Endothelial cell of umbilical vein (primary cell): ENCODE measurements at regions not wholly inside any gene's neighbourhood (a gene's known extent, or its start where the extent isn't known, plus 50 kb on each side); places are given as distances from the start of the nearest gene placed in this dataset.

Source experiments
- BruUV-seq: library from RNA; stranded (reverse); fragments of 400-500 nt; replicated peaks from 2 replicates; lab custom pipeline; 2021; lab: Mats Ljungman, UMichigan
- CTCF ChIA-PET: fragments of 300-600, 350-600 bp; sonication (Branson Sonifier 250); formaldehyde crosslinking; loops from one replicate; lab custom pipeline; 2021; ENCODE audit warnings: antibody characterized with exemption, inconsistent platforms; lab: Charles Lee
- POLR2A ChIA-PET: fragments of 300-600, 350-600 bp; sonication (Branson Sonifier 250); formaldehyde crosslinking; loops from one replicate; lab custom pipeline; 2021; ENCODE audit warnings: antibody characterized with exemption, inconsistent platforms; lab: Charles Lee
- DNase-seq: peaks from one replicate; pipeline ENCODE4 v3.0.0-alpha.2; 2011; ENCODE audit warnings: low read depth, low spot score
- FAIRE-seq: peaks from 2 replicates; lab custom pipeline; 2011; peaks lifted over from hg19 to GRCh38; lab: Jason Lieb, UNC
- H2AFZ ChIP-seq: 2 replicates; pipeline ENCODE4 v1.6.0; 2012; ENCODE audit warnings: low read depth, low read length, control low read depth, inconsistent platforms
- H3K27ac ChIP-seq: 2 replicates; pipeline ENCODE4 v1.5.1; 2011; ENCODE audit warnings: low read depth, mild to moderate bottlenecking, control low read depth, low read length, moderate library complexity; ENCODE audit not compliant: insufficient read depth
- H3K27me3 ChIP-seq, 2 experiments: 2 replicates each; pipeline versions ENCODE4 v1.6.0 to v1.6.1; 2011; ENCODE audit warnings: low read length in 2 of 2, mixed read lengths in 1 of 2; ENCODE audit not compliant: control insufficient read depth in 2 of 2, insufficient read depth in 2 of 2
- H3K36me3 ChIP-seq, 2 experiments: 2 replicates in 1 of 2; 3 replicates in 1 of 2; pipeline ENCODE4 v1.5.1; 2011; ENCODE audit warnings: low read length in 2 of 2, mild to moderate bottlenecking in 1 of 2, moderate library complexity in 1 of 2; ENCODE audit not compliant: control insufficient read depth in 2 of 2, insufficient read depth in 2 of 2; ENCODE audit errors: extremely low read depth in 1 of 2
- H3K4me1 ChIP-seq: 3 replicates; pipeline ENCODE4 v1.5.1; 2011; ENCODE audit warnings: mild to moderate bottlenecking, low read length; ENCODE audit not compliant: control insufficient read depth, insufficient read depth; ENCODE audit errors: extremely low read depth
- H3K4me2 ChIP-seq: 2 replicates; pipeline ENCODE4 v1.6.1; 2011; ENCODE audit warnings: low read length, control low read depth, mixed read lengths; ENCODE audit not compliant: insufficient read depth
- H3K4me3 ChIP-seq, 3 experiments: fragments of 200-600 bp in 1 of 3; sonication (generic), shearing (Covaris generic) in 1 of 3; replicated peaks in 1 of 3; 2 replicates each; pipeline ENCODE4 v1.5.1; 2011 to 2016; ENCODE audit warnings: control low read depth in 3 of 3, low read length in 3 of 3, mild to moderate bottlenecking in 2 of 3, inconsistent platforms in 1 of 3, low read depth in 1 of 3, moderate library complexity in 1 of 3; ENCODE audit not compliant: insufficient read depth in 1 of 3
- H3K79me2 ChIP-seq: 2 replicates; pipeline ENCODE4 v1.6.0; 2012; ENCODE audit warnings: low read length, inconsistent platforms; ENCODE audit not compliant: control insufficient read depth, insufficient read depth
- H3K9ac ChIP-seq: replicated peaks from 2 replicates; pipeline ENCODE3; 2011; ENCODE audit warnings: low read length, control low read depth; ENCODE audit not compliant: insufficient read depth; ENCODE audit errors: extremely low read depth
- H3K9me1 ChIP-seq: replicated peaks from 3 replicates; pipeline ENCODE4 v1.6.0; 2011; ENCODE audit warnings: mild to moderate bottlenecking, low read length; ENCODE audit not compliant: control insufficient read depth, insufficient read depth; ENCODE audit errors: extremely low read depth
- H3K9me3 ChIP-seq: replicated peaks from 2 replicates; pipeline ENCODE4 v1.5.1; 2012; ENCODE audit warnings: low read length, inconsistent platforms; ENCODE audit not compliant: control insufficient read depth, insufficient read depth
- H4K20me1 ChIP-seq: replicated peaks from 2 replicates; pipeline ENCODE3; 2011; ENCODE audit warnings: mild to moderate bottlenecking, low read length; ENCODE audit not compliant: control insufficient read depth, insufficient read depth; ENCODE audit errors: extremely low read depth
- CTCF ChIP-seq, 2 donors: IDR thresholded peaks; 1 replicate in 1 of 2; 2 replicates in 1 of 2; pipeline ENCODE4 v1.5.1; 2011; ENCODE audit warnings: low read length in 2 of 2, mild to moderate bottlenecking in 2 of 2, moderate library complexity in 2 of 2, control low read depth in 1 of 2, inconsistent platforms in 1 of 2, low read depth in 1 of 2; ENCODE audit not compliant: insufficient read depth in 1 of 2; ENCODE audit errors: extremely low read depth in 1 of 2
- EZH2 ChIP-seq: IDR thresholded peaks from 2 replicates; pipeline ENCODE4 v1.6.1; 2012; ENCODE audit warnings: borderline replicate concordance, low read depth, mild to moderate bottlenecking, moderate library complexity, low read length, inconsistent platforms; ENCODE audit not compliant: severe bottlenecking
- FOS ChIP-seq: IDR thresholded peaks from 2 replicates; pipeline ENCODE4 v1.6.1; 2011; ENCODE audit warnings: mild to moderate bottlenecking, low read length, moderate library complexity, borderline replicate concordance; ENCODE audit not compliant: insufficient read depth
- GATA2 ChIP-seq: IDR thresholded peaks from 2 replicates; pipeline ENCODE4 v1.7.0; 2011; ENCODE audit warnings: low read depth, mild to moderate bottlenecking, moderate library complexity, mixed read lengths, low read length; ENCODE audit not compliant: insufficient read length, insufficient read depth
- JUN ChIP-seq: IDR thresholded peaks from 2 replicates; pipeline ENCODE4 v1.6.1; 2011; ENCODE audit warnings: borderline replicate concordance, low read depth; ENCODE audit not compliant: insufficient read length, insufficient read depth
- MAX ChIP-seq: IDR thresholded peaks from 2 replicates; pipeline ENCODE4 v1.6.1; 2011; ENCODE audit not compliant: insufficient read depth, insufficient read length
- MYC ChIP-seq: IDR thresholded peaks from one replicate; pipeline ENCODE4 v1.6.1; 2011; ENCODE audit warnings: mild to moderate bottlenecking, low read depth, low read length
- POLR2A ChIP-seq: IDR thresholded peaks from 2 replicates; pipeline ENCODE4 v1.6.1; 2012; ENCODE audit warnings: low read depth, mild to moderate bottlenecking, control low read depth, low read length
- POLR2AphosphoS5 ChIP-seq: IDR thresholded peaks from 2 replicates; pipeline ENCODE4 v1.6.1; 2012; ENCODE audit warnings: low read depth, mild to moderate bottlenecking, control low read depth, low read length, moderate library complexity; ENCODE audit not compliant: insufficient read depth
- dilution Hi-C: fragments of 300-500 bp; cut with MboI; formaldehyde crosslinking; loops from one replicate; pipeline ENCODE4 v1.15.0; 2019; ENCODE audit warnings: low sequenced_read_pairs; ENCODE audit not compliant: extremely low pct_ligation_motif_present
- intact Hi-C: fragments of 100-400 bp; cut with micrococcal nuclease; formaldehyde crosslinking; loops from one replicate; pipeline ENCODE4 v1.10.0; 2022

- no peak for FAIRE-seq
- POLR2A ChIA-PET, result no interaction called here
Observed at GRCh38 chrX:39862963-39863362, 234.8 kb downstream of the BCOR start.

More at GRCh38 chrX:39862963-39863362, 234.8 kb downstream of the BCOR start:
- intact Hi-C loops (no loop called here), dilution Hi-C loops (no loop called here)
- Histone ChIP-seq H3K27ac (no peak overlapping the region), H3K9ac (no peak overlapping the region), H2AFZ (no peak overlapping the region), H3K36me3 (no peaks in the 10 kb centered on the region), H3K79me2 (no peaks in the 10 kb centered on the region), H3K4me2 (no peak overlapping the region), H3K9me1 (no peaks in the 10 kb centered on the region), H3K27me3 (no peaks in the 10 kb centered on the region), H3K9me3 (no peaks in the 10 kb centered on the region), H3K4me3 (no peak overlapping the region), H3K4me1 (peaks cover 10% of the 10 kb centered on the region), H4K20me1 (no peaks in the 10 kb centered on the region)
- no peak for TF ChIP-seq MAX
- TF ChIP-seq MYC, result no peak
- no peak for TF ChIP-seq EZH2
- TF ChIP-seq FOS, result no peak
- TF ChIP-seq GATA2, result no peak
- no peak for TF ChIP-seq POLR2AphosphoS5
- TF ChIP-seq JUN, result no peak
- no peak for TF ChIP-seq POLR2A
- TF ChIP-seq CTCF (IDR thresholded peaks at IDR 0.05; ENCODE audit: extremely low read depth in 1 of 2, insufficient read depth in 1 of 2, low read depth in 1 of 2, low read length in 2 of 2), result no peak
- no peak for DNase-seq
- CTCF ChIA-PET, result no interaction called here
- no TSS peak for BruUV-seq
